ENCODE measurements at regions not wholly inside any gene's neighbourhood (a gene's known extent, or its start where the extent isn't known, plus 50 kb on each side); places are given as distances from the start of the nearest gene placed in this dataset.

- no peak overlapping the region for H3K4ac ChIP-seq (replicated peaks; ENCODE audit: insufficient read length, low read depth, low read length)
- DNase-seq (ENCODE audit: low read depth in 1 of 2, low spot score in 2 of 2), result no peak
- H3K56ac ChIP-seq (replicated peaks; ENCODE audit: insufficient read length, low read depth, low read length), result no peak overlapping the region
- H2BK12ac ChIP-seq (ENCODE audit: low read depth, low read length), result no peak overlapping the region
- WGBS, 2 experiments (ENCODE audit: extremely low coverage in 1 of 2, insufficient coverage in 1 of 2, insufficient read length in 1 of 2, insufficient replicate concordance in 2 of 2, low coverage in 1 of 2, low lambda C conversion rate in 2 of 2, missing lambda C conversion rate in 1 of 2), result 87% methylated on average over 9 of the region's 9 CpGs; no CpG with 5 or more reads in 1 of the 2 experiments
- H3K27ac ChIP-seq (ENCODE audit: low read depth, low read length), result no peak overlapping the region
- no peak overlapping the region for H2AK5ac ChIP-seq (ENCODE audit: low read depth, low read length)
- no peak overlapping the region for H2BK15ac ChIP-seq (ENCODE audit: low read length)
- peaks cover 0 to 1% of the 10 kb centered on the region in 2 experiments for H4K20me1 ChIP-seq (replicated peaks in 1 of 2; ENCODE audit: control insufficient read depth in 1 of 2, insufficient read depth in 2 of 2, low read length in 2 of 2)
- H2BK5ac ChIP-seq (ENCODE audit: low read depth, low read length), result no peak overlapping the region
- H4K5ac ChIP-seq (ENCODE audit: insufficient read length, low read depth, low read length), result no peak overlapping the region
- peaks cover 7% of the 10 kb centered on the region; the same call in 1 of the 2 replicates for H3K23me2 ChIP-seq (ENCODE audit: low read depth, low read length)
- no peaks in the 10 kb centered on the region for H3K79me1 ChIP-seq (ENCODE audit: low read depth, low read length)
- H3K79me2 ChIP-seq (ENCODE audit: control insufficient read depth in 1 of 2, insufficient read depth in 2 of 2, low read length in 2 of 2), result no peaks in the 10 kb centered on the region
- no peaks in the 10 kb centered on the region for H3K9me3 ChIP-seq (ENCODE audit: insufficient read depth in 2 of 2, low read depth in 1 of 2, low read length in 1 of 2)
- no peak overlapping the region for H3K4me2 ChIP-seq (ENCODE audit: insufficient read depth in 1 of 2, low read depth in 2 of 2, low read length in 2 of 2)
- no peak for FAIRE-seq
- H3K36me3 ChIP-seq (ENCODE audit: control insufficient read depth in 2 of 4, insufficient read depth in 4 of 4, low read length in 3 of 4), result no peaks in the 10 kb centered on the region
- no peak overlapping the region for H3K9ac ChIP-seq (replicated peaks in 1 of 4; ENCODE audit: extremely low read depth in 1 of 4, low read depth in 3 of 4, low read length in 3 of 4)
- no peak overlapping the region for H2AFZ ChIP-seq (ENCODE audit: low read length)
- H4K8ac ChIP-seq (ENCODE audit: extremely low read depth, insufficient read depth, low read length), result no peak overlapping the region
- CTCF ChIA-PET (ENCODE audit: partially characterized antibody), result interaction anchor here (0.5 to 1.3 kb wide), 6 partner anchors 39 to 699 kb away, joined by 3 read pairs; no protein-coding TSS in a partner anchor
- POLR2A ChIA-PET (ENCODE audit: partially characterized antibody), result interaction anchor here (0.6 kb wide), 1 partner anchor 82 kb away, joined by 3 read pairs; no protein-coding TSS in a partner anchor
- no peak overlapping the region for H3K14ac ChIP-seq (ENCODE audit: insufficient read length)
- H3K4me3 ChIP-seq (ENCODE audit: extremely low read depth in 1 of 4, insufficient read depth in 2 of 4, low read depth in 3 of 4, low read length in 4 of 4), result no peak overlapping the region
- H4K91ac ChIP-seq (replicated peaks; ENCODE audit: insufficient read length, low read length), result no peak overlapping the region
- peaks cover 2 to 11% (median 6%) of the 10 kb centered on the region in 4 experiments; a peak in 6 of 7 replicates for H3K4me1 ChIP-seq (replicated peaks in 1 of 4; ENCODE audit: control insufficient read depth in 3 of 4, insufficient read depth in 4 of 4, low read length in 3 of 4)
- H2BK20ac ChIP-seq (ENCODE audit: low read length), result no peak overlapping the region
- no peak overlapping the region for H2BK120ac ChIP-seq (replicated peaks; ENCODE audit: low read depth, low read length)
- peaks cover 0 to 14% (median 7%) of the 10 kb centered on the region in 4 experiments; a peak in 6 of 7 replicates for H3K27me3 ChIP-seq (replicated peaks in 1 of 4; ENCODE audit: control insufficient read depth in 3 of 4, extremely low read depth in 1 of 4, insufficient read depth in 3 of 4, low read length in 3 of 4)
- H3K23ac ChIP-seq (ENCODE audit: insufficient read length), result no peak overlapping the region
- no peak overlapping the region for H3K18ac ChIP-seq (ENCODE audit: extremely low read depth, low read length)
- no peak for TF ChIP-seq KDM4A (IDR thresholded peaks at IDR 0.05; ENCODE audit: low read depth, low read length, severe bottlenecking)
Measured at GRCh38 chr3:126284258-126284904, 72.8 kb downstream of the KLF15 start.
